ENCODE measurements at regions not wholly inside any gene's neighbourhood (a gene's known extent, or its start where the extent isn't known, plus 50 kb on each side); places are given as distances from the start of the nearest gene placed in this dataset.
A peak's percentile ranks its signal among the peaks of the same experiment; 100 is the strongest.
"Not testable (repeated sequence)": the region's sequence is repeated elsewhere in the genome, so short reads cannot be mapped to it uniquely, and the experiment has no call there.

GRCh38 chr5:91521334-91521733 lies 138.2 kb upstream of the ARRDC3 start:
- intact Hi-C loops (cut with DNase I): no loop called here
- DNase-seq (ENCODE audit: missing footprints) (no peak), ATAC-seq (no peak)

- ATAC-seq (no peak), DNase-seq (ENCODE audit: missing footprints) (no peak)
- intact Hi-C loops (cut with DNase I): no loop called here
These were observed 131.3 kb upstream of the ARRDC3 start for GRCh38 chr5:91514400-91514799.

GRCh38 chr5:91503321-91503720 lies 120.2 kb upstream of the ARRDC3 start:
- intact Hi-C loops (cut with DNase I): no loop called here
- ATAC-seq: no peak
- DNase-seq (ENCODE audit: missing footprints): no peak

GRCh38 chr5:91500758-91501157 lies 117.6 kb upstream of the ARRDC3 start:
- ATAC-seq: no peak
- no peak for DNase-seq (ENCODE audit: missing footprints)
- intact Hi-C loops (cut with DNase I): no loop called here

GRCh38 chr5:91499943-91500531 lies 116.9 kb upstream of the ARRDC3 start:
- ATAC-seq: no peak

GRCh38 chr5:91495699-91496098 lies 112.6 kb upstream of the ARRDC3 start:
- DNase-seq (ENCODE audit: missing footprints): no peak
- intact Hi-C loops (cut with DNase I): no loop called here
- ATAC-seq: no peak

More at GRCh38 chr5:91499943-91500531, 116.9 kb upstream of the ARRDC3 start:
- DNase-seq (ENCODE audit: missing footprints): no peak
- intact Hi-C loops (cut with DNase I): no loop called here

- intact Hi-C loops (cut with DNase I): no loop called here
- no peak for ATAC-seq
- no peak for DNase-seq (ENCODE audit: missing footprints)
These were observed 111.4 kb upstream of the ARRDC3 start for GRCh38 chr5:91494447-91494996.

GRCh38 chr5:91493086-91493485 lies 110.0 kb upstream of the ARRDC3 start:
- DNase-seq (ENCODE audit: missing footprints) (no peak), ATAC-seq (no peak)
- intact Hi-C loops (cut with DNase I): no loop called here

GRCh38 chr5:91491229-91491628 lies 108.1 kb upstream of the ARRDC3 start:
- DNase-seq (ENCODE audit: missing footprints) (no peak), ATAC-seq (no peak)
- intact Hi-C loops (cut with DNase I): no loop called here

- intact Hi-C loops (cut with DNase I): no loop called here
- ATAC-seq (no peak), DNase-seq (ENCODE audit: missing footprints) (no peak)
These were observed 107.2 kb upstream of the ARRDC3 start for GRCh38 chr5:91490316-91490715.

GRCh38 chr5:91487420-91487819 lies 104.3 kb upstream of the ARRDC3 start:
- DNase-seq (ENCODE audit: missing footprints) (no peak), ATAC-seq (no peak)
- intact Hi-C loops (cut with DNase I): no loop called here

GRCh38 chr5:91486638-91487037 lies 103.5 kb upstream of the ARRDC3 start:
- DNase-seq (ENCODE audit: missing footprints) (no peak), ATAC-seq (no peak)
- intact Hi-C loops (cut with DNase I): no loop called here

- ATAC-seq (no peak), DNase-seq (ENCODE audit: missing footprints) (no peak)
- intact Hi-C loops (cut with DNase I): no loop called here
These were observed 101.5 kb upstream of the ARRDC3 start for GRCh38 chr5:91484662-91485061.

- ATAC-seq; DNase-seq (ENCODE audit: missing footprints); intact Hi-C loops (cut with DNase I): not testable (repeated sequence)
These were observed 96.3 kb upstream of the ARRDC3 start for GRCh38 chr5:91479376-91479775.

GRCh38 chr5:91478096-91478495 lies 95.0 kb upstream of the ARRDC3 start:
- intact Hi-C loops (cut with DNase I): no loop called here
- DNase-seq (ENCODE audit: missing footprints) (no peak), ATAC-seq (no peak)

- DNase-seq (ENCODE audit: missing footprints): no peak
- intact Hi-C loops (cut with DNase I): no loop called here
- ATAC-seq: no peak
These were observed 94.3 kb upstream of the ARRDC3 start for GRCh38 chr5:91477408-91477807.

- intact Hi-C loops (cut with DNase I): no loop called here
- DNase-seq (ENCODE audit: missing footprints) (no peak), ATAC-seq (no peak)
These were observed 91.1 kb upstream of the ARRDC3 start for GRCh38 chr5:91474201-91474600.

GRCh38 chr5:91472631-91473030 lies 89.5 kb upstream of the ARRDC3 start:
- no peak for DNase-seq (ENCODE audit: missing footprints)
- no peak for ATAC-seq

GRCh38 chr5:91469517-91470165 lies 86.5 kb upstream of the ARRDC3 start:
- no peak for DNase-seq (ENCODE audit: missing footprints)
- intact Hi-C loops (cut with DNase I): no loop called here
- peak; percentile 72 for ATAC-seq

More at GRCh38 chr5:91472631-91473030, 89.5 kb upstream of the ARRDC3 start:
- intact Hi-C loops (cut with DNase I): no loop called here

- intact Hi-C loops (cut with DNase I): no loop called here
- no peak for DNase-seq (ENCODE audit: missing footprints)
These were observed 85.7 kb upstream of the ARRDC3 start for GRCh38 chr5:91468651-91469422.

More at GRCh38 chr5:91468651-91469422, 85.7 kb upstream of the ARRDC3 start:
- peak; percentile 44 for ATAC-seq

Data from Right ventricle myocardium inferior (tissue), 1 donor.